HG02610 (cell line): ENCODE measurements at regions not wholly inside any gene's neighbourhood (a gene's known extent, or its start where the extent isn't known, plus 50 kb on each side); places are given as distances from the start of the nearest gene placed in this dataset.
"Not testable (repeated sequence)": the region's sequence is repeated elsewhere in the genome, so short reads cannot be mapped to it uniquely, and the experiment has no call there.

Experiments
- ATAC-seq: cut with Tn5 transposase; IDR thresholded peaks from one replicate; pipeline ENCODE4 v1.9.1; 2021; ENCODE audit warnings: mild to moderate bottlenecking, moderate library complexity; ENCODE audit not compliant: unreplicated experiment

DNA sequence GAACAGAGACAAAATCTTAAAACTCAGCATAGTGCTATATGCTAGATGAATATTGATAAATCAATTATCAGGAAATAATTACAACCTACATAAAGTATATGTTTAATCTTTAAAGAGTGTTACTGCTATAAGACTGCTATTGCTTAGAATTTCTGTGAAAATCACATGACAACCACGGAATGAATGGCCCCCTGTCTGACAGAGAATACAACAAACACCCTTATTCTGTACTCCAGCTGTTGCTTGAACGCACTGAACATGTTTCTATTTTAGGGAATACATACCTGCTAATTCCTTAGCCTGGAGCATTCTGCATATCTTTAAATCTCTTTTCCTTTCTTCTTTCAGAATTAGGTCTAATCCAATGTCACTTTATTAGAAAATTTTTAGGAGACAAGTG, 452.4 kb upstream of the PHF14 start:
- ATAC-seq = no peak

DNA sequence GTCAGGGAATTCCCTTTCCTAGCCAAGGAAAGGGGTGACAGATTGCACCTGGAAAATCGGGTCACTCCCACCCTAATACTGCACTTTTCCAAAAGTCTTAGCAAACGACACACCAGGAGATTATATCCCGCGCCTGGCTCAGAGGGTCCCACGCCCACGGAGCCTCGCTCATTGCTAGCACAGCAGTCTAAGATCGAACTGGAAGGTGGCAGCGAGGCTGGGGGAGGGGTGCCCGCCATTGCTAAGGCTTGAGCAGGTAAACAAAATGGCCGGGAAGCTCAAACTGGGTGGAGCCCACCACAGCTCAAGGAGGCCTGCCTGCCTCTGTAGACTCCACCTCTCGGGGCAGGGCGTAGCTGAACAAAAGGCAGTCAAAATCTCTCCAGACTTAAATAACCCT, 440.2 kb upstream of the PHF14 start:
- not testable (repeated sequence) for ATAC-seq

DNA sequence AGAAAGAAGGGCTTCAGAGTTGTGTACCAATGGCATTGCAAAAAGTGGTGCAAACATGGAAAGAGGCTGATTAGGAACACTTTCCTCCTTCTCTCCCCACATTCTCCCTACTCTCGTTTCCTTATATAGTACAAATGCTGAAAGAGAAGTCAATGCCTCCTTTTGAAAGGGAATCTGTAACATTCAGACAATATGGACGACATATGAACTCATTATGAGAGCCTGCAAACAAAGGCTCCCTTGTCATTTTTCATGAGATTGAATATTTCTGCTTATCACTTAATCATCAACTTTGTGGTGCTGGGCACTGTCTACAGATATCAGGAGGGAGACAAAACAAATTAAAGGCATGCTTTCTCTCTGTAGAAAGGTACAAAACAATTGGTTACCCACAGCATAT, 437.1 kb upstream of the PHF14 start:
- no peak for ATAC-seq

DNA sequence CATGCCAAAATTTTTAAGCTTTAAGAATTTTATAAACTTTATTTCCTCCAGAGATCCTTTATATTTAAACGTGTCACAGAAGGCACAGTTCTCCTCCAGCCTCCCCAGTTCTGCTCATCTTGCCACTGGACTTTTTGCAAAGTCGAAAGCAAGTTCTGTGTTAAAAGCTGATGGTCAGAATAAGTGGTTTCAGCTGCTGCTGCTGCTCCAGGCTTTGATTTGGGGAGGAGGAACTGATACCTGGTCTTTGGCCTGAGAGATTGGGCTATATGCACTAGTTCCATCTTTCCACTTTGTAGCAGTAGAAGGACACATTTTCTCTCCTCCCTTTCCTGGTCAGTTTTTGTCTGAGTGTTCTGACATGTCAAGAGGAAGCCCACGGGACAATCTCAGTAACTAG, 435.9 kb upstream of the PHF14 start:
- no peak for ATAC-seq

DNA sequence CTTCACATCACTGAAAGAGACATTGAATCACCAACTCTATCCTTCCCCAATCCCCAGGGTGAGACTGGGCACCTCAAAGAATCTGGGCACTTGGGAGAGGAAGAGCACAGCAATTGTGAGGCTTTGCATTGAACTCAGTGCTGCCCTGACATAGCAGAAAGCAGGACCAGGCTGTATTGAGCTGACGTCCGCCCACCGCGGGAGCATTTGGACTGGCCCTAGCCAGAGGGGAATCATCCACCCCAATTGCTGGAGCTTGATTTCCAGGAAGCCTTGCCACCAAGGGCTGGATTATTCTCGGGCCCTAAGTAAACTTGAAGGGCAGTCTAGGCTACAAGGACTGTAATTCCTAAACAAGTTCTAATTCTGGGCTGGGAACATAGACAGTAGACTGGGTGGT, 416.3 kb upstream of the PHF14 start:
- ATAC-seq = no peak

DNA sequence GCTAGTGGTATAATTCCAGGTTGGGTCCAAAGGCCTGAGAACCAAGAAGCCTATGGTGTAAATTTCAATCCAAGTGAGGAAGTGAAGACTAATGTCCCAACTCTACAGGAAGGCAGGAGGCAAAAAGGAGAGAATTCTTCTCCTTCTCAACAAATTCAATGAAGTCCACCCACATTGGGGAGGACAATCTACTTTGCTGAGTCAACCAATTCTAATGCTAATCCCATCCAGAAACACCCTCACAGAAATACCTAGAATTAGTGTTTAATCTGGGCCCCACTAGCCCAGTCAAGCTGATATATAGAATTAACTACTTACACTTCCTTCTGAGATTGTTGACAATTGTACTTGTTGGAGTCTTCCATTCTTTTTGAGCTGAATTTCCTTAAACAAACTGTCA, 413.2 kb upstream of the PHF14 start:
- ATAC-seq = no peak

DNA sequence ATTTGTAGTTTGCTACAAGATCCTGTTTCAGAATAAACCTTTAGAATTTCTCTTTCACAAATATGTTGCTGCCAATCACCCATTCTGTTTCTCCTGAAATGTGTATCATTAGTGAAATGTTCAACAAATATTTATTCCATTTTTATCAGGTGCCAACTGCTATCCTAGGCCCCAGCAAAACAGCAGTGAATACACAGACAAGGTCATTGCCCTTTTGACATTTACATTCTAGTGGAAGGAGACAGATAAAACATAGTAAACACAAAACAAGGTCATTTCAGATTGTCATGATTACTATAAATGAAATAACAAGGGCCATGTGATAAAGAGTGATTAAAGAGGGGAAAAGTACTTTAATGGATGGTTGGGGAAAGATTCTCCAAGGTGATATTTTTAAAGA, 404.8 kb upstream of the PHF14 start:
- ATAC-seq = no peak

DNA sequence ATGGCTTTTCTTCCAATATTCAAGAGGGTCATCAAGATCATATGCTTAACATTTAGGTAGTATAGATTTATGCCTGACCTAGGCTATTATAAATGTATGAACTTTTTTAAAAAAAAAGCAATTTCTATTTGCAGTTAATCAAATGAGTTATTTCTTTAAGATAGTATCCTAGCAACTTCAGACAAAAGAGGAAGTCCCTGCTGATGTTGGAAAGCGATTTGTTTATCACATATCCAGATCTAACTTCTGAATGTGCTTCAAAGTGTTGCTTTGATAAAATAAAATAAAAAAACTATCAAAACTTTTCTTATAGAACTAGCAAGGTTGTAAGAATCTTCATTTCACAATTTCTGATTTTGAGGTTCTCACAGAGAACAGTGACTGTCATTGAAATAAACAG, 401.9 kb upstream of the PHF14 start:
- ATAC-seq = no peak

DNA sequence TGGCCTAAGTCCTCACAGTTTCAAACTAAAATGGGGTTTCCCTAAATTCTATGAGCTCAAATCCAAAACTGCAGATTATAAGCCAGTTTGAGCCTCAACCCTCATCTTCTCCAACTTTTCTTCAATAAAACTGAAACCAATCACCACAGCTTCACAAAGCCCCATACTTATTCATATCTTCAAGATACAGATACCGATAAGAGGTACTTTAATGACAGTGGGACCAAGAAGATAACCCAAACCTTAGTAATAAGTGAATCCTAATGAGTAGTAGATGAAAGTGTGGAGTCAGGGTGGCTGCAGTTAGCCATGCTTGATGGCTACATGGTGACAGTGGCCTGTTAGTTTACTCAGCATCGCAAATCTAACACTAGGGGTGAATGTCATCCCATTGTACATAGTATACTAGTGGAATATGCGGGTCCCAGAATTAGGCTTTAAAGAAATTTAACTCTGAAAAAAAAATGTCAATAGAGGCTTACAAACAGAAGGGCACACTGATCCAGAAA, 395.8 kb upstream of the PHF14 start:
- ATAC-seq = no peak

DNA sequence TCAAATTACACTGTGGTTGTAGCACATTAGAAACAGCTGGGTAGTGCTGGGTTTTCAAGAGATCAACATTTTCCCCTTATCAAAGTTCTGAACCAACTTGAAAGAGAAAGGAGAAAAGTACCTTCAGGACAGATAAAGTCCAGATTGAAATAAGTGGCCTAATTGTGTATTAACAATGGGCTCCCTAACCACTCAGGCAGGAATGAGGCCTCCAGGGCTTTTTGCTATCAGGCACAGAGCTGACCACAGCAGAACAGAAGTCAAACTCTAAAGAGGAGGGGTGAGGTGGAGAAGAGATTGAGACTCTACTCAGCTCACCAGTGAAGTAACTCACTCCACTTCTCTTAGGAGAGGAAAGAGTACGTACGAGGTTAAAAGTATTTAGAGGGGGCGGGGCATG, 394.1 kb upstream of the PHF14 start:
- no peak for ATAC-seq

DNA sequence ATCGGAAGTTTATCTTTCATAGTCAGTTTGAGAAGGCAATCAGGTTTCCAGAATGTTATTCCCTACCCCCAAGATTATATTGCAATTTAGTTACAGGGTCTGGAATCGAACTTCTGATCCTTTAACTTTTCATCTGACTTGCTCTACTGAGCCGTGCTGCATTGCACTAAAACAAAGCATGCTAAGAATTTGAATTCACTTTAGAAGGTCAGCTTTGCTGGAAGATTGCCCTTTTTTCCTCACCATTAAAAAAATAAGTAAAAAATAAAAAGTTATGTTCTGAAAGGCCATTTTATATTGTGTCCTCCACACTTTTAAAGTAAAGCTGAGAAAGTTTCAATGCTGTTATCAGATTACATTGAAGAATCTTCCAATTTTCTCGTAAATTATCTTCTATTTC, 388.8 kb upstream of the PHF14 start:
- no peak for ATAC-seq

DNA sequence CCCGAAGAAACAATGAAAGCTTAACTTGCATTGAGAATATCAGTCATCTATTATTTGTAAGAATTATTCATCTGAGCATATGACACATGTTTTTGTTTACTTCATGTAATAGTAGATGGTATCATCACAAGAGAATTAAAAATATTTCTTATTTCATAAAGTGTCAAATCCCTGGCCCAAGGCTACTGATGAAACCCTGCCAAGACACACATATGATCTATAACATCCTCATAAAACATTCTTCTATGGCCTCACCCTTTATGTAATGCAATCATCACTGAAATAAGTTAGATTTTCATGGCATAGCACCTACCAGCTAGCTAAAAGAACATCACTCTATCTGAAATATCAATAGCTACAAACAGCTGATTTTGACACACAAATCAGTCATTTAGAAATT, 385.6 kb upstream of the PHF14 start:
- no peak for ATAC-seq

DNA sequence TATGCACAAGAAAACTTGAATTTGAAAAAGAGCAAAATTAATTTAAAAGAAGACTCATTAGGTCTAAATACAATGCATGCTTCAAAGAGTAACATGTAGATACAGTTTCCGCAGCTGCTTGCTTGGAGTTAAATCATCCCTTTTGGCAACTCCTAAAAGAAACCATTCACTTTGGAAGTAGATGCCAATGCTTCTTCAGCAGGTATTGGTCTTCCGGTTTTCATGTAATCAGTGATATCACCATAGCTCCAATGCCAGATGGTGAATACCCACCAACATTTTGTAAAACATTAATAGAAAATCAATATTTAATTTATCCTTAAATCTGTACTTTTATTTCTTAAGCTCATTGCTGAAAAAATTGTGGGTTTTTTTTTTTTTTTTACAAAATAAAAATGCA, 381.1 kb upstream of the PHF14 start:
- no peak for ATAC-seq

DNA sequence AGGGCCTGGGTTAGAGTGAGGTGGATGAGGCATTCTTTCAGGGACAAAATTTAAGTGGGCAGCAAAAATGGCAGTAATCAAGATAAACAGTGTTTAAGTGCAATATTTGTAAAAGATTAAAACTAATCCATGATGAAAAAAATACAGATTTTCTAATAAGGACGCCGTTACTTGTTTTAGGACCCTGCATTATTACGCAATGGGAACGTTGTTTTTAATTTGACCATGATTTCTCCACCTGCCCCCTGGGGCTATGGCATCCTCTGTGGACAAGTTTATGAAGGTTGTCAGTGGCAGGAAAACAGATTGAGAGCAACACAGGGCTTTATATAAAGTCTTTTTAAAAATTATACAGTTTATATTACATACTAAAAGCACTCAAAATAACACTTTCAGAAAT, 380.6 kb upstream of the PHF14 start:
- no peak for ATAC-seq

DNA sequence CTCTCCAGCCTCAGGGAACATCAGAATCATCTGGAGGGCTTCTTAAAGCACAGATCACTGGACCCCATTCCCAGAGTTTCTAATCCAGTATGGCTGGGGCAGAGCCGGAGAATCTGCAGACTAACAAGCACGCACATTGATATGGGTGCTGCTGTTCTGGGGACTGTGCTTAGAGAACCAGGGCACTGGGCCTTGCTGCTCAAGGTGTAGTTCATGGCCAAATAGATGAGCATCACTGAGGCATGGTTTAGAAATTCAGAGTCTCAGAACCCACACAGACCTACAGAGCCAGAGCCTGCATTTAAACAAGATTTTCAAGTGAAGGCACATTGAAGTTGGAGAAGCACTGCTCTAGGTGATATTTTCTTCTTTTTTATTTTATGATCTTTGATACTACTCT, 376.8 kb upstream of the PHF14 start:
- no peak for ATAC-seq

DNA sequence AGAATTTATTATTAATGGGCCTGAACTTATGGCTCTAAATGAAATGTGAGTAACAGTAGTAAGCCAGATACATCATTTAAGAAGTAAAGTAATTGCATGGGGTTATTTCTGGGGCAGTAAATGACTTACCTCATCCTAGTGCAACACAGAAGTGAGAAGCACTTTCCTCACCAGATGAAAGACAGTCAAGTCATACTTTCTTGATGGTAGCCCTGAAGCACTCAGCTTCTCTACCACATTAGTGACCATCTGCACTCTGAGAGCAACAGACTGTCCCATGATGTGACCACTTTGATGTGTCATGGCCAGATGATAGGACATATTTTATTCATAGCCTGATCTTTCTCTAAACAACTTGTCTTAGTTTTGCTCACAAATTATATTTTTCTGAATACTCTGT, 369.5 kb upstream of the PHF14 start:
- no peak for ATAC-seq

DNA sequence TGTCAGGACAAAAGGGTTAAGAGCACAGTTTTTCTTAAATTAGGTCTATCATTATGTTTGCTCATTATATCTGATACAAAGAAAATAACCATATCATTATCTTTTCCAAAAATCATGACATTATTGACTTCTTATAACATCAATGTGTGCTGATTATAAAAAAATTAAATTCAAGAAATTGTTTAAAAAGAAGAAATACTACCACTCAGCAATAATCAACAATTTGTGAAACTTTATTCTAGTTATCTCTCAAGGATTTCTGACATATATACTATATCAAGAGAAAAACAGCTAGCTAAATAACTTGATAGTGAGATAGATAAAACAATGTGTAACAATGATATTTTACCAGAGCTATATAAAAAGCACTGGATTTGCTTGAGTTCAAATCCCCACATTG, 360.7 kb upstream of the PHF14 start:
- no peak for ATAC-seq

DNA sequence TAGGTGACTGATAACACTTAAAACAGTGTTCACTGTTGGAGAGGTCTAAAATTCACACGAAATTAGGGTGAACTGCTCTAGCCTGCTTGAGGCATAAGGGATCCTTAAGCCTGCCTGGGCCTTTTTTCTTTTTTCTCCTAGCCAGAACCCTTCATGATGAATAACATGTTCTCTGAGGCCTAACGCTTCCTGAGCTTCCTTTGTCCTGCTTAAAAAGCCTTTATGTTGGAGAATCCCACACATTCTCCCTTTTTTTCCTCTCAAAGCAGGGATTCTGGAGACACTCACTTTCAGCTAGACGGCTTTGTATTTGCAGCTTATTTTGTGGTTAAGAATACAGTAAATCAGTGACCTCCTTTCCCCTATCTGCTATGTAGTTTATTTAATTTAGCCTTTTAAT, 354.7 kb upstream of the PHF14 start:
- ATAC-seq = no peak

DNA sequence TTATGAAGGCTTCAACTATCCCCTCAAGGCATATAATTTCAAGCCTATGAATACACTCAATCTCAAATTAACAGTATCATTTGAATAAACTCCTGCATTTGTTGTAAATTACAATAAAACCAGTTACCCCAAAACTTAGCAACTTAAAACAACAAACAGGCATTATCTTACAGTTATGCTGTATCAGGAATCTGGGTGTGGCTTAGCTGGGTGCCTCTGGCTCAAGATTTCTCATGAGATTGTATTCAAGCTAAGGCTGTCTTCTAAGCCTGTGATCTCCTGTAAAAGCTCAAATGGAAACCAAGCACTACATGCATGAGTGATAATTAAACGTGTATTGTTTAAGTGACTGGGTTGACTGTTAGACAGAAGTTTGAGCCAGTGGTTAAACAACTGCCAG, 341.0 kb upstream of the PHF14 start:
- no peak for ATAC-seq

DNA sequence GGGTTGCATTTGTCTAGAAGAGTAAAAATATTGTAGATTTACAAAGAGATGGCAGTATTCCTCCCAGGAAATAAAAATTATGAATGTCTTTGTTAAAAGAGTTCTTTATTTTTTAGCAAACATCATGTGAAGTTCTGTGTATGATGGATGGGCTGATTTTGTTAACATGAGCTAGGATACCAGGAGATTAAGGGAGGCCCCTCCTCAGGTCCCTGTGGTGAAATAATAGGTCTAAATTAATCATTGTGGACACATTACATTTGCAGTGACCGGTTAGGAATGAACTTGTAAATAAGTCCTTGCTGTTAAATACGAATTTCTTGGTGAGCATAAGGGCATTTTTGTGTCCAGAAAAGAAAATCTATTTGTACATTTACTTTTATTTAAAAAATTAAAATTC, 339.4 kb upstream of the PHF14 start:
- no peak for ATAC-seq

DNA sequence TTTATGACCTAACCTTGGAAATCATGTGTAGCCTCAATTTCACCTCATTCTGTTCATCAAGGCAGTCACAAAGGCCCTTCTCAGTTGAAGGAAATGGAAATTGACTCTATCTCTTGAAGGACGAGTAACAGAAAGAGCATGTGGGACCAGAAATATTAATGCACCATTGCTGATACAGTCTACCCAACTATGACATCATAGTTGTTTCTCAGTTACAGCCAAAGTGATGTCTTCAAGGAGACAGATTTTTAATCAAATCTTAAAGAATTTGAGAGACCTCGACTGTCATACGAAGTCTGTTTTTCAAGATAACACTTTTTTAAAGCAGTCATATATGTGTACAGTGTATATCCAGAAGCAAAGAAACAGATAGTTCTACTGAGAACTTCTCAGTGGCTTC, 335.7 kb upstream of the PHF14 start:
- no peak for ATAC-seq

DNA sequence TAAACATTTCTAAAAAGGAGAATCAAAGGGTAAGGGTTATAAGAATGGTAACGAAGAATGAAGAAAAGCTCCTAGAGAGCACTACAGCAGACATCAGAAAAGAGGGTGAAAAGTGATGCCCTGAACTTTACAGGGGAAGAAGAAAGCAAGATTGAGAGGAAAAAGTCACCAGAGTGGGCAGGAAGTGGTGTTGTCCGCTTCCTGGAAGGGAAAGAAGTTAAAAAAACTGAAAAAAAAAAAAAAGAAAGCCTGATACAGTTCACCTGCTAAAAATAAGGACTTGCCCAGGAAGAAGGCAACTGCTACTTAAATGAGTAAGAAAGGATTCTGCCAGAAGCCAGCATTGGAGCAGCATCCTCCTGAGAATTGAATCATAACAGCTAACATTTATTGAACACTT, 330.1 kb upstream of the PHF14 start:
- ATAC-seq = no peak

DNA sequence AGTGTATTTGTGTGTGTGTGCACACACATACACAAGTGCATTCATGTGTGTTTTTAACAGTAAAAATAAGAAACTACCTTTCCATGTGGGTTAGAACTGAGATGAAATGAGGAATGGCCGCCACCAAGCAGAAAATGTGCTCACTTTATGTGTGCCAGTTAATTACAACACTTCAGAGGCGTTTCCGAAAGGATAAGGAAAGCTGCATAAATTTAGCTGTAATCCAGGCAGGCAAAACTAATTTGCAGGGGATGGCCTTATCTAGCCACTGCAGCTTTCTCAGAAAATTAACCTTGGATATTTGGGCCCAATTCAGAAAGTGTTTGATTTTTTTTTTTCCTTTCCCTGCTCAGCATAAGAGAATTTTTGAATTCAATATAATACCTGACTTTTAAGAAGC, 328.8 kb upstream of the PHF14 start:
- no peak for ATAC-seq

DNA sequence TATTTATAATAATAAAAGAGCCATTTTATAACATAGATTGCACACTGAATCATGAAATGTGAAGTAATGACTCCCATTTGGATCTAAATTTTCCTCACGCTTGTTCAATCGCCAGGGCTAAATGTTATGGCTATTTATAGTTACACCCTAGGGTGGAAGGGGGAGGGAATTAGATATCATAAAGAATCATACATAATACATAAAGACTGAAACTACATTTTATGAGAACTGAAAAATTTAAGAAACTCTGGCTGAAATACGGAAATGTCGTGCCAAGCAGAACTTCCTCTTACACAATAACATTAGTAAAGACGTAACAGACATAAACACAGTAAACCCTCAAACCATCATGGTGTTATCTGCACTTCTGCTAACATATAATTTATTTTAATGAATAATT, 327.5 kb upstream of the PHF14 start:
- ATAC-seq = no peak
